ENCODE measurements at regions not wholly inside any gene's neighbourhood (a gene's known extent, or its start where the extent isn't known, plus 50 kb on each side); places are given as distances from the start of the nearest gene placed in this dataset.

- no peak for TF ChIP-seq CTCF (IDR thresholded peaks at IDR 0.05; ENCODE audit: borderline replicate concordance, extremely low read depth, low read length, poor library complexity, severe bottlenecking)
- no peak for TF ChIP-seq EZH2 (IDR thresholded peaks at IDR 0.05; ENCODE audit: borderline replicate concordance, low read depth, low read length, severe bottlenecking)
Measured at GRCh38 chr15:93758824-93759223, 472.5 kb upstream of the MCTP2 start.
